ENCODE measurements at regions not wholly inside any gene's neighbourhood (a gene's known extent, or its start where the extent isn't known, plus 50 kb on each side); places are given as distances from the start of the nearest gene placed in this dataset.
A peak's percentile ranks its signal among the peaks of the same experiment; 100 is the strongest.
"Not testable (repeated sequence)": the region's sequence is repeated elsewhere in the genome, so short reads cannot be mapped to it uniquely, and the experiment has no call there.

DNA sequence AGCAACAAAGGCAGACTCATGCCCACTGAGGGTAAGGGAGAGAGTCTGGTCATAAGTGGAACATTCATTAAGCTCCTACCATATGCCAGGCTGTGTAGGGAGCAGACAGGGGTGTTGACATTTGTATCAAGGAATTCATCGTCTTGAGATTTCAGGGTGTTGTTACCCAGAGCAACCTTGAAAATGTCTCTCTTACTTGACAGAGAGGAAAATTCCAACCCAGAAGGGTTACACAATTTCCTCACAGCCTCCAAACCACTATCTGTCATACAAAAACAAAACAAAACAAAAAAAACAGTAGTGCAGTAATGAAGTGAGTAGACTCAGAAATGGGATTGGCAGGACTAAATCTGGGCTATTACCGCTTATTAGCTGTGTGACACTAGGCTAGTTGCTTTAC lies 113.2 kb downstream of the MIAT start:
- no peak for DNase-seq

DNA sequence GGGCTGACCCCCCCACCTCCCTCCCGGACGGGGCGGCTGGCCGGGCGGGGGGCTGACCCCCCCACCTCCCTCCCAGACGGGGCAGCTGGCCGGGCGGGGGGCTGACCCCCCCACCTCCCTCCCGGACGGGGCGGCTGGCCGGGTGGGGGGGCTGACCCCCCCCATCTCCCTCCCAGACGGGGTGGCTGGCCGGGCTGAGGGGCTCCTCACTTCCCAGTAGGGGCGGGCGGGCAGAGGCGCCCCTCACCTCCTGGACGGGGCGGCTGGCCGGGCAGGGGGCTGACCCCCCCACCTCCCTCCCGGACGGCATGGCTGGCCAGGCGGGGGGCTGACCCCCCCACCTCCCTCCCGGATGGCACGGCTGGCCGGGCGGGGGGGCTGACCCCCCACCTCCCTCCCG lies 115.7 kb downstream of the MIAT start:
- DNase-seq, result not testable (repeated sequence)

- DNase-seq, result no peak
Observed at GRCh38 chr22:26775394-26775793, 118.0 kb downstream of the MIAT start.

DNA sequence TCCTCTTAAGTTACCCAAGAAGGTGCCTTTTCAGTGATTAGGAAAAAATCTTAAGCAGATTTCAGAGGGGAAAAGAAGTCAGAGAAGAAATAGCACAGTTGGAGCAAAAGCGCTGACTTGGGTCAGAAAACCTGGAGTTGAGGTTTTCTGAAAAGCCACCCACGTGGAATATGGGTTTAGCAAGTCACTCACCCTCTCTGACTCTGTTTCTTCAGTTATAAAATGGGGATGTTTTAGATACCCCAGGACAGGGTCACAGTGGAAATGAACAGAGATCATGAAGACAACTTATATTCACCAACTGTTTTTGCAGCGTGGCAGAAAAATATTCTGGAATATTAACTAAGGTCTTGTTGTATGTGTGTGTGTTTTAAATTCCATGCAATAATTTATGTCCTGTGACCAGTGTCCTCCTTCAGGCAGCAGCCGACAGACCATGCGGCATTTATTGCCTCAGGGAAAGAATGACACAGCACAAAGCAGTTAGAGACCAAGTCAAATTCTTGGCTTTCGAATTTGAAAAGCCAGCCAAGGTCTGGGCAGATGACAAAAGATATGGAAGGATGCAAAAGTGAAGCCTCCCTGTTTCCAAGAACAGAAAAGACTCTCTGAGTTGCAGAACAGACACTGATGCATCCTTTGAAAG lies 119.9 kb downstream of the MIAT start:
- no peak for DNase-seq

- no peak for DNase-seq
Observed at GRCh38 chr22:26778372-26778771, 121.0 kb downstream of the MIAT start.

DNA sequence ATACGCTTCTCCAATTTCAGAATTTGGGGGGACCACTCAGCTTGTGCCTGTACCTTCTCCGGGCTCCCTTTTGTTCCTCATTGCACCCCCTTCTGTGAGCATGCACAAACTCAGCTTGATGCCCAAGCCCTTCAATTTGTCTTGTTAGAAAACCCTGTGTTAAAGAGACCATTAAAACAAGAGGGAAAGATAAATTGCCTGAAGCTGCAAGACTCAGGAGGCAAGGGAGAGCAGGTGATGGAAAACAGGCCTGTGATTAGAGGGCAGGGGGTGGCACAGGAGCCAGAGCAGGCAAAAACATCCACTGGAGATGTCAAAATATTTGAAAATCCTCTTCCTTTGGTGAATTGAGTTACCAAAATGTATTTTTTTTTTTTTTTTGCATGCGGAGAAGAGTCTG lies 121.7 kb downstream of the MIAT start:
- DNase-seq, result no peak

- no peak for DNase-seq
Observed at GRCh38 chr22:26779929-26780328, 122.5 kb downstream of the MIAT start.

DNA sequence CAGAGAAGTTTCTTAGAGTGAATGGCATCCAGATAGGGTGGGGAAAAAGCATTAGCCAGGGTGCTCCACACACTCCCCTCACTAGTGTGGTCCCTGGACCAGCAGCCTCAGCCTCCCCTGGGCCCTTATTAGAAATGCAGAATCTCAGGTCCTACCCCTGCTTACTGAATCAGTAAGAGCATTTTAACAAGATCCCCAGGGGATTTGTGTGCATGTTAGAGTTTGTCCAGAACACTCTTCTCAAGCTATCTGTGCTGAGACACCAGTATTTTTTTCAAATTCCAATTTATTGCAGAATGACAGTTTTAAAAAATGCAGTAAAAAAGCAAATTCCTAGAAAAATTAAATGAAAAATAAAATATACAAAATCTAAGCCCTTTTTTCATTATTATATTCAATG lies 123.1 kb downstream of the MIAT start:
- DNase-seq, result no peak

GRCh38 chr22:26781062-26781461 lies 123.7 kb downstream of the MIAT start:
- DNase-seq, result no peak

DNA sequence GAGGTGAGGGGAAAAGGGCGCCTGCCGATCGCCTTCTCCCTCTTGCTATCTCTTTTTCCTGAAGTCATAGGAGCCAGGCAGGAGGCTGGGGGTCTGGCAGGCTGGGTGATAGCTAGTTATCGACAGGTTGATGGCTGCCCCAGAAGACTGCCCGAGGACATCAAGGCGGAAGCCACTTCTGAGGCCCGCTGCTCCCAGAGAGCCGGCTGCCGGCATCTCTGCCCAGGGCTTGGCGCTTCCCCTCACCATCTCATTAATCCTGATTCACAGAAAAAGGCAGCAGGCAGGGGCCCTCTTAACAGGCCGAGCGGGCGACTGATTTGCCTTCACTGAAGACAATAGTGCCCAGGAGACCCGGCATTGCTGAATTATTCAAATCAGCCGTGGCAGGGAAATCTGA lies 124.2 kb downstream of the MIAT start:
- DNase-seq, result no peak

DNA sequence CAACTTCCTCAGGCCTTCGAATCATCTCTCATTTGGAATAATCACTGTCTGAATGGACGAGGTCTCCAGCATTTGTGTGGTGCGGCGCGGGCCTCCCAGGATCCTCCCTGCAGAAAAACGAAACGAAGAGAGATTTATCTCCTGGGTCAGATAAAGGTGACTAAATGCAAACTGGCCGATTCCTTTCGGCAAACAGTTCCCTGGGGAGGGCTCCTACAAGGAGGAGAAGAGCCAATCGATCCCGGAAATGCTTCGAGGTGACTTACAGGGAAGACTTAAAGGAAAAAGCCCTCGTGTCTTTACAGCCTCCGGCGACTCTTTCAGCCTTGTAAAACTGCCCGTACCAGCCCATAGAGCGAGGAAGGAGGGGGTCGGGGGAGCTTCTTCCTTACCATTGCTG lies 126.5 kb downstream of the MIAT start:
- DNase-seq, result no peak

- DNase-seq, result no peak
Observed at GRCh38 chr22:26784772-26785171, 127.4 kb downstream of the MIAT start.

DNA sequence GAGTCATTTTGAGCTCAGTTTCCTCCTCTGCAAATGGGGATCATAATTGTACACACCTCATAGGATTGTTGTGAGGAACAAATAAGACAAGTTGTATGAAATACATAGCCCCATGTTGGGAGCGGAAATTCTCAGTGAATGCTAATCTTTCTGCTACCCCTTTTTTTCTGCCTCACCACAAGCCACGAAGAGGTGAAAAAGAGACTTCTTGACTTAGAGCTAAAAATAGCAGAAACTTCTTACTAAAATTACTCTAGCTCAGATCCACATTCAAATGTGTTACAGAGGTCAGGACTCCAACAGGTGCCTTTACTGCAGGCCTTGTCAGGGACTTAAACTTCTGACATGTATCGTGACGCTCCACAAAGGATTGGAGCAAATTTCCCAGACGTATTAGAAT lies 128.5 kb downstream of the MIAT start:
- no peak for DNase-seq

- no peak for DNase-seq
Observed at GRCh38 chr22:26786398-26786797, 129.0 kb downstream of the MIAT start.

- no peak for DNase-seq
Observed at GRCh38 chr22:26789951-26790350, 132.6 kb downstream of the MIAT start.

DNA sequence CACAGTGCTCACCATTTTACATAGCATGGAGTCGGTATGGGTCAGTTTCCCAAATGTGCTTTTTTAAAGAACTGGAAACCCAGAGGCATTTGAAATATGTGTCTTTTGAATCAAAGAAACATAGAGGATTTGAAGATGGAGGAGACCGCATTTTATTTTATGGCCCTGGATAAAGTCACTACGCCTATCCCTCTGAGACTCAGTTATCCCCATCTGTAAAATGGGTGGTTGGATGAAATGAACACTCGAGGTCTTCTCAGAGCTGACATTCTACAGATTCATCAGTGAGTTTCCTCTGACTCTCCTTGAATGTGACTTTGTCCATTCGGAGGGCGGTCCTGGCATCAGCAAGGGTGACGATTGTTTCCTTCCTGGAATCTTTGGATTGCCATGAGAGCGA lies 135.1 kb downstream of the MIAT start:
- no peak for DNase-seq

DNA sequence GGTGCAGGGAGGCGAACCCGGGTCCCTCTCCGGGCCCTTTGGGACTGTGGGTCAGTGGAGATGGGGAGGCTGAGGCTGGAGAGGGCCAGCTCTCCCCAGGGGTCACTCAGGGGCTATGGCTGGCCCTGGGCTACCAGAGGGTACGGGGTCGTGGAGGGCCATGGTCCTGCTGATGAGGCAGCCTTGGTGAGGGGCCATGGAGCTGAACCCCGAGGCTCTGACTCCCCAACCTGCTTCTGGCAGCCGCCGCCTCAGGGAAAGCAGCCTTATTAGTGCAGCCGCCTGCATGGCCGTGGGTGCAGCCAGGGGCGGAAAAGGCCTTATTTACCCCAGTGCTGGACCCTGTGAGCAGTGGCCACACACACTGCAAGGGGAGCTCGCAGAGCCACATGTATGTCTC lies 139.4 kb downstream of the MIAT start:
- DNase-seq, result no peak

GRCh38 chr22:26797910-26798309 lies 140.5 kb downstream of the MIAT start:
- peak; percentile 18 for DNase-seq

- no peak for DNase-seq
Observed at GRCh38 chr22:26798462-26799065, 141.2 kb downstream of the MIAT start.

DNA sequence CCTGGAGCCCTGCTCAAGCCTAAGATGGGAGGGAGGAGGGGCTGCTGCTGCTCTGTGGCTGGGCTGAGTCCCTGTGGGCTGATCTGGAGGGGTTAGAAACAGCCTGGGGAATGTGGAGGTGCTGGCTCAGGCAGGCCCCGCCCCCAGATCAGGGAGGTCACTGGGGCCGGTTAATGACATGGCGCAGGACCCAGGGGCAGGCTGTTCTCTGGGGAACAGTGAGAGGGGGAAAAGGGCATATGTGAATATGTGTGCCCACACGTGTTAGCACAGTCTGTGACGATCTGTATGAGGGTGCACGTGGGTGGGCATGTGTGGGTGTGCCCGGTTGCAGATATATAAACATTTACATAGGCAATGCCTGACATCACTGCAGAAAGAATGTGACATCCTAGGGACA lies 143.5 kb downstream of the MIAT start:
- DNase-seq, result no peak

DNA sequence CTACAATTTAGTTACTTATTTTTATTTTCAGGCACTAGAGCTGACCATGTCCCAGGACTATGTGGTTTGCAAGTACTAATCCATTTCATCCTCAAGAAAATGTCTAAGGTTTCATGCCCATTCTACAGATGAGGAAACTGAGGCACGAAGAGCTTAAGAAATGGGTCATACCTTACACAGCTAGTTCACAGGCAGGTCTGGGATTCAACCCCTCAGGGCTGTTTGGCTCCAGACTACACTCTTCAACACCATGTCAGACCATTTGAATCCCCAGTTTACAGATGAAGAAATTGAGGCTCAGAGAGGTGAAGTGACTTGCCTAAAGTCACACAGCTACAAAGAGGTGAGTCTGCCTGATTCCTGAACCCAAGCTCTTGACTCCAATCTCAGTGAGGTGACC lies 144.1 kb downstream of the MIAT start:
- no peak for DNase-seq

DNA sequence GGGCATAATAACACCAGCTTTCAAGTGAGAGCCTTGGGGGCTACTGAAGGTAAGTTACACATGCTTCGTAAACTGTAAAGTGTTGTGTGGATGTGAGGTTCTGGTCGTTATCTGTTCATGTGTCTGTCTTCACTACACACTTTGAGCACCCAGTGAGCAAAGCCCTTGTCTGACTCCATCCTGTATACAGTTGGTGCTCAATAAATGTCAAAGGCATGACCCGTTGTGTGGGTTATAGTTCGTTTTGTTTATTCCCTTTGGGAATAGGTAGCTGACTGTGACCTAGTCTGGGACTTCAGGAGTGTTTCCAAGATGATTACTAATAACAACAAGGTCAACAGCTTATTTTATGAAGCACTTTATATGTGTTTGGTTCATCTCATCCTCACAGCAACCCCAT lies 146.9 kb downstream of the MIAT start:
- DNase-seq, result no peak

DNA sequence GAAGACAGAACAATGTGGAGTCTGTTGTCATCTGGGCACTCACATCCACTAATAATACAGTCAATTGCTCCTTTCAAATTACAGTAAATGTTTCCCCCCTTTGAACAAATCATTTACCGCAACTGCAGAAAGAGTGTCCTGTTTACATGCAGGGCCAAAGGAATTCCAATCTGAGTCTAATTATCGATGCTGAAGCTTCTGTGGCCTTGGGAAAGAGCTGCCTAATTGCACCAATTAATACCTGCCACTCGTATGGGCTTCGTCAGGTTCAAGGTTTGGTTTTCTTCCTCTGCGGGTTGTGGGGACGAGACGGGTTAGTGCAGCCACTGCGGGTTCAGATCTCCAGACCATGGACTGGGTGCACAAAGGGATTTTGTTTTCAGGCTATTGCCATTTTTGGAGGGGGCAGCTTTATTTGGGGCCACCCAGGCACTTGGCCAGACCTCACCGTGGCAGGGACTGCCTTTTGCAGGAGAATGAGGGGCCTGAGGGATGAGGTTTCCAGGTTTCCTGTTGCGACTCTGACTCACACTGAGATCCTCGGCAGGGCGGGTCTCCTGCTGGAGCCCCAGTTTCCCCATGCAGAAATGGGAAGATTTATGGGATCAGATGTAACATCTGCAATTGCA lies 147.6 kb downstream of the MIAT start:
- no peak for DNase-seq

GRCh38 chr22:26806445-26807175 lies 149.2 kb downstream of the MIAT start:
- DNase-seq, result no peak

Data from hematopoietic multipotent progenitor cell treated with erythropoietin and hydrocortisone succinate and interleukin-3 and kit ligand, for 6 days (in vitro differentiated cells).